GM18951 (cell line): ENCODE measurements at regions not wholly inside any gene's neighbourhood (a gene's known extent, or its start where the extent isn't known, plus 50 kb on each side); places are given as distances from the start of the nearest gene placed in this dataset.

ENCODE experiments used
- POLR2A ChIP-seq: IDR thresholded peaks from 4 replicates; pipeline ENCODE4 v1.6.1; 2011; ENCODE audit warnings: mild to moderate bottlenecking; ENCODE audit not compliant: insufficient read length, insufficient read depth; ENCODE audit errors: extremely low read depth
- in situ Hi-C: fragments of 300-500 bp; cut with MboI; formaldehyde crosslinking; loops from one replicate; pipeline ENCODE4 v1.12.0; 2022; ENCODE audit warnings: low sequenced_read_pairs, mixed read lengths, inconsistent platforms; ENCODE audit not compliant: unreplicated experiment

DNA sequence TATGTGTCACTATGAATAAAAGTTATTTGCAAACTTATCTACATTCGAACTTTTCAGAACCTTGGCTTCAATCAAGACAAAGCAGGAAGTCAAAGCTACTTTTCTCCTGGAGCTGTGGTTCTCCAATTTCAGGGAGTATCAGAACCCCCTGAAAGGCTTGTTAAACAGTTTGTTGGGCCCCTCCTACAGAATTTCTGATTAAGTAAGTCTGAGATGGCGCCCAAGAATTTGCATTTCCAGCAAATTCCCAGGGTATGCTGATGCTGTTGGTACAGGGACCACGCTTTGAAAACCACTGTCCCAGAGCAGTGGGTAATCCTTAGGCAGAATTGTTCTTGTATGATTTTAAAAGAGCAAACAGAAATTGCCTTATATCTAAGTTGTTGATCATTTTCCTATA lies 189.9 kb upstream of the KCNG1 start:
- in situ Hi-C loops, result no loop called here
- no peak for TF ChIP-seq POLR2A

GRCh38 chr20:51211191-51211590 lies 188.3 kb upstream of the KCNG1 start:
- in situ Hi-C loops, result no loop called here
- TF ChIP-seq POLR2A, result no peak

- in situ Hi-C loops, result no loop called here
- TF ChIP-seq POLR2A, result no peak
Observed at GRCh38 chr20:51210084-51210483, 187.2 kb upstream of the KCNG1 start.

- TF ChIP-seq POLR2A, result no peak
- in situ Hi-C loops, result no loop called here
Observed at GRCh38 chr20:51208162-51208561, 185.3 kb upstream of the KCNG1 start.

DNA sequence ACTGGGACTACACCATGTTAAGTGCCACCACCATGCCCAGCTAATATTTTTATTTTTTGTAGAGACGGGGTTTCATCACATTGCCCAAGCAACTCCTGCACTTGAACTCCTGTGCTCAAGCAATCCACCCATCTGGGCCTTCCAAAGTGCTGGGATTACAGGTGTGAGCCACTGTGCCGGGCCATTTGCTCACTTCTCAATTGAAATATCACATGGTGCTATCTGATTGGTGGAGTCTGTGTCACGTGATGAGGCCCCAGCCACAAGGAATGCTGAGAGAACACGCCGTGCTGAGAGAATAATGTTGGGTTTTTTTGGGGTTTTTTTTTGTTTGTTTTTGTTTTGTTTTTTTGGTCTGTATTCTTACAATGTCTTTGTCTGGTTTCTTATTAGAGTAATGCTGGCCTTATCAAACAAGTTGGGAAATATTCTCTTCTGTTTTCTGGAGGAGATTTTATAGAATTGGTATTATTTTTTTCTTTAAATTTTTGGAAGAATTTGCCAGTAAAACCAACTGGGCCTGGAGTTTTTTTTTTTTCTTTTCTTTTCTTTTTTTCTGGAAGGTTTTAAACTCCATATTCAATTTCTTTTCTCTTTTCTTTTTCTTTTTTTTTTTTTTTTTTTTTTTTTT lies 183.2 kb upstream of the KCNG1 start:
- in situ Hi-C loops, result no loop called here
- no peak for TF ChIP-seq POLR2A

GRCh38 chr20:51204794-51205193 lies 181.9 kb upstream of the KCNG1 start:
- TF ChIP-seq POLR2A, result no peak
- in situ Hi-C loops, result no loop called here

DNA sequence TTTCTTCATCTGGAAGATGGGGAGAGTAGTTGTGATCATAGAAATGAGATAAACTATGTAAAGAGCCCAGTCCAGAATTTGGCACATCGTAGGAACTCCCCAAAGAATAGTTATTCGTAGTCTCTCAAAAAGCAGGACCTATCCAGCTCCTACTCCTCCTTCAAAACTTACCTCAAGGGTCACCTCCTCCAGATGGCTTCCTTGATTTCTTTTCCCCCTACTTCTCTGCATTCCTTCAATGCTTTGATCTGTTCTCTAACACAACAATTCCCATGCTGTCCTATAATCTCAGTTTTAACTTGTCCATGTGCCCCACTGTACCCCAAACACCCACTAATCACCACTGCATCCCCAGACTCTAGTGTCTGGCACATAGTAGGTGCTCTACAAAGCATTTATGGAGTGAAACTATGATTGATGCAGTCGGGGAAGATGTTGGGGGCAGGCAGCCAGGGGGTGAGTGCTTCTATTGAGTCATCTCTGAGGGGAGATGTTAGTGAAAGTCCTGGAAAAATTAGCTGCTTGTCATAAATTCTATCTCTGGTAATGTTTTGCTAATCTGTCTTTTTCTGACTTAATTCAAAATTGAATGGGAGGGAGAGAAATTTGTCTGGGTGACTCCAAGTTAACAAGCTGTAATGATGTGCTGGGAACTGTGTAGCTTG lies 181.3 kb upstream of the KCNG1 start:
- TF ChIP-seq POLR2A, result no peak
- in situ Hi-C loops, result no loop called here

GRCh38 chr20:51202304-51202703 lies 179.4 kb upstream of the KCNG1 start:
- no peak for TF ChIP-seq POLR2A
- in situ Hi-C loops, result no loop called here

DNA sequence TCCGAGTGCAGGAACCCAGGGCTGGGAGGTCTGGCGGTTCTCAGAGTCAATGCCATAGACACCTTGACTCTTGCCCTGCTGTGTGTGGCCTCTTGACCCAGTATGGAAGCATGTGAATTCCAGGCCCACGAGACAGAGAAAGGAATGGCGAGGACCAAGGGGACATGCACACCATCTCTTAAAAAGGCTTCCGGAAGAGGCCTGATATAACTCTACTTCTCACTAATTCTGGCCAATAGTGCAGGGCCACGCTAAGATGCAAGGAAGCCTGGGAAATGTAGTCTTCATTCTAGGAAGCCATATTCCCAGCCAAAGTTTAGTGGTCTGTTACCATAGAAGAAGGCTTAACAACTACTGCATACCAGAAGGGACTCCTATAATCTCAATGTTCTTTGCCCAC lies 177.0 kb upstream of the KCNG1 start:
- in situ Hi-C loops, result no loop called here
- TF ChIP-seq POLR2A, result no peak

DNA sequence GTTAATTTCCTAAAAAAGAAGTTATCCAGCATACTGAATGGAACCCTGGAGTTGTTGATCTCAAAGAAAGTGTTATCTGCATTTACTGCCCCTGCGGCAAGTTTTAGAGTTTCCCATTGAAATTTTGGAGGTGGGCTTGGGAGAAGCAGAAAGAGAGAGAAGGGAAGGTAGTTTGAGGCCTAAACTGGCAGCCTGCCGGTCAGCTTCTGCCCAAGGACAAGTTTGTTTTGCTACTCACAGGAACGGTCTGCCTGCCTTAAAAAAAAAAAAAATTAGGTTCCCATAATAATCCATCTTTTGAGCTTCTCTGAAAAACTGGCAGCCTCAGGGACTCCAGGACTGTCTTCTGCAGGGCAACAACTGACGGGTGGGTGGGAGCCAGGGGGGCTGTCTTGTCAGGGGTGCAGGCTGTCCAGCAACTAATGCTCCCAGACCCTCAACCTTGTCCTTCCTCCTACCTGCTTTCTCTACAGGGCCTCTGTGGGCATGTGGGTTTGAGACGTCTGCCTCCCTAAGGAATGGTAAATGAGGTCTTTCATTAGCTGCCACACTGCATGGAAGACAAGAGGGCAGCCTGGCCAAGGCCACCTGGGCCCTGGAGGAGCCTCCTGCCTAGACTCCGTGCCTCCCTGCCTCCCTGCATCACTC lies 176.1 kb upstream of the KCNG1 start:
- TF ChIP-seq POLR2A, result no peak
- in situ Hi-C loops, result no loop called here

DNA sequence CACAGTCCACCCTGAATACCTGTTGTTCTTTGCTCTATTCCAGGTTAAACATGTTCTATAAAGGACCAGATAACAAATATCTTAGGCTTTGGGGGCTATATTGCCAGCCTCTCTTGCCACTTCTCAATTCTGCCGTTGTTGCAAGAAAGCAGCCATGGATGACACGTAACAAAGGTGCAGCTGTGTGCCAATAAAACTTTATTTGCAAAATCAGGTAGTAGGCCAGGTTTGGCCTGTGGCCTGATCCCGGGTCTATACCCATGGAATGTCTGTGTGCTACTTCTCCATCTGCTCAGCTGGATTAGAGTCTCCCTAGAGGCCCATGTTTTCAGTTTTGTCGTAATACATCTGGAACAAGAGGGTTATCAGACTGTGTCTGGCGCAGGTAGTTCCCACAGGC lies 175.3 kb upstream of the KCNG1 start:
- in situ Hi-C loops, result no loop called here
- no peak for TF ChIP-seq POLR2A

DNA sequence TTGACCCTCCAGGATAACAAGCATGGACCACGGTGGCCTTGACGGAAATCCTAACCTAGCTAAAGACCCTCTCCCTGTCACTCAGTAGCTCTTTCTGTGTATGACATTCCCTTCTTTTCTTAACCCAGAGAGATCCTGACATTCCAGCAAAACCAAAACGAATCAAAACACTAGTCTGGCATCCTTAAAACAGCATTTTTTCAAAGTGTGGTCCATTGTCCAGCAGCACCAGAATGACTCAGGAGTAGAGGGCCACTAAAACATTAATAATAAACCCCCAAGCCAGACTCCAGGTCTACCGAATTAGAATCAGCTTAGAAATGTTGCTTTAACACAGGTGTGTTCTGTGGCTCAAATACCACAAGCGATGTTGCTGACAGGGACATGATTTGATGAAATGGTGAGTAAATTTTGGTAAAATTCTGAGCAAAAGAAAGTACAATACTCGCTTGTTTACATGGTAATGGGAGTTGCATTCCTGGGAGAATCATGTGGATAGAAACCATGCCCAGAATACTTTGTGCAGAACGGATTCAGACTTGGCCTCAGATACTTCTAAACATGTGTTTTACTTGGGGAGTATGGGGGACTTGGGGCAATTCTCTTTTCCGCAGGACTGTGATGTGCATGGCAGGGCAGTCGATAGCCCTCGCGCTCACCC lies 174.2 kb upstream of the KCNG1 start:
- TF ChIP-seq POLR2A, result no peak
- in situ Hi-C loops, result no loop called here

DNA sequence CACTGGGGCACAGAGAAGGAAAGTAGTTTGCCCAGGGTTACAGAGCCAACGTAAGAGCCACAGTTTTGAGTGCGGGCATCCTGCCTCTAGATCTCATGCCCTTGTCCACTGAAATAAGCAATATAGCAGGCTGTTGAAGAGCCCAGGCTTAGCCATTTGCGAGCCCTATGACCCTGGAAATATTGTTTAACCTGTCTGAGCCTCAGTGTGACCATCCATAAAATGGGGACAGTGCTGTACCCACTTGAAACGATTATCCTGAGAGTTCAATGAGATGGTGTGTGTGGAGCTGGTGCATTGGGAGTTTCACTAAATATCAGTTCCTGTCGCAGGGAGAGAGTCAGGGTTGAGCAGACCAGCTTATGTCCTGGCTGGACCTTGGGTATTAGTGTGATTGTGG lies 173.1 kb upstream of the KCNG1 start:
- in situ Hi-C loops, result no loop called here
- TF ChIP-seq POLR2A, result no peak

- in situ Hi-C loops, result no loop called here
- TF ChIP-seq POLR2A, result no peak
Observed at GRCh38 chr20:51195419-51195901, 172.6 kb upstream of the KCNG1 start.
